NT2/D1 (cell line): ENCODE measurements at regions not wholly inside any gene's neighbourhood (a gene's known extent, or its start where the extent isn't known, plus 50 kb on each side); places are given as distances from the start of the nearest gene placed in this dataset.

ENCODE experiments used
- SUZ12 ChIP-seq: IDR thresholded peaks from 2 replicates; pipeline ENCODE4 v1.6.1; 2011; ENCODE audit not compliant: insufficient read length, insufficient read depth; ENCODE audit errors: extremely low read depth
- YY1 ChIP-seq: IDR thresholded peaks from 2 replicates; pipeline ENCODE4 v1.6.1; 2011; ENCODE audit not compliant: insufficient read length, insufficient read depth
- ZNF274 ChIP-seq: IDR thresholded peaks from 2 replicates; pipeline ENCODE4 v1.6.1; 2011; ENCODE audit warnings: mild to moderate bottlenecking, low read depth, low read length

DNA sequence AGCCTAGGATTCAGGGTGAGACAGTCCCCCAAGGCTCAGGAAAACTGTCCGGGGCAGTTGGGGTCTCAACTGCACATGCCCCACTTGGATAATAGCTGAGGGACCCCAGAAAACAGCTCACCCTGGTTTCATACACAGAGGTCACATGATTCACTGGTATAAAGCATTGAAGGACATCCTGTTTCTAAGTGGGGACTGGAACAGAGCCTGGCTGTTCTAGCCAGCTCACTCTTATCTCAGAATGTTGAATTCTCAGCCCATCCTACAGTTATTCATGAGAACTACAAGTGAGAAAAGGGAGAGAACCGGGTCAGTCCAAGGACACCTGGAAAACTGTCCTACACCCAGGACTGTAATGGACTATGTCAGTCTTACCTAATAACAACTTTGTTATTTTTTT lies 170.9 kb downstream of the FGF1 start:
- no peak for TF ChIP-seq SUZ12
- no peak for TF ChIP-seq ZNF274
- TF ChIP-seq YY1 = no peak
